GM12864 (cell line): ENCODE measurements at regions not wholly inside any gene's neighbourhood (a gene's known extent, or its start where the extent isn't known, plus 50 kb on each side); places are given as distances from the start of the nearest gene placed in this dataset.

Experiments used
- DNase-seq: peaks from one replicate; pipeline ENCODE4 v3.0.0-alpha.2; 2011; ENCODE audit warnings: low read depth
- H3K4me3 ChIP-seq: 2 replicates; pipeline ENCODE4 v1.5.1; 2011; ENCODE audit warnings: mild to moderate bottlenecking, low read depth, low read length, control low read depth
- TF ChIP-seq, protein P1 (sequence below): IDR thresholded peaks from 2 replicates; pipeline ENCODE4 v1.5.1; 2011; ENCODE audit warnings: low read depth, mild to moderate bottlenecking, moderate library complexity, low read length, control low read depth, inconsistent platforms; ENCODE audit errors: missing control alignments

DNA sequence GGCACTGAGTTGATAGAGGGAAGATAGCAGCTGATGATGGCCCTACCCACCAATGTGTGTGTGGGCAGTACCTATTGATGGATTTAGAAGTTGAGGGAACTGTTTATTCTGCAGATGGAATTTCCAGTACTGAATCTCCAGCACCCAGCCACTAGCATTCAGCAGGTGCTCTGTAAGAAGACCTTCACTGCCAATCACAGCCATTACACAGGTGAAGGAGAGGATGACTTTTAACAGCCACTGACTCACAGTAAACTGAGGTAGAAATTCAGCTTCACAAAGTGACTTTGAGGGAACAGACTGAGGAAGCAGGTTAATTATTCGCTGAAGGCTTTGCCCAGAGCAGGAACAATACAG is 107.8 kb downstream of the GGTLC2 start:
- DNase-seq = no peak
- TF ChIP-seq, protein P1, sequence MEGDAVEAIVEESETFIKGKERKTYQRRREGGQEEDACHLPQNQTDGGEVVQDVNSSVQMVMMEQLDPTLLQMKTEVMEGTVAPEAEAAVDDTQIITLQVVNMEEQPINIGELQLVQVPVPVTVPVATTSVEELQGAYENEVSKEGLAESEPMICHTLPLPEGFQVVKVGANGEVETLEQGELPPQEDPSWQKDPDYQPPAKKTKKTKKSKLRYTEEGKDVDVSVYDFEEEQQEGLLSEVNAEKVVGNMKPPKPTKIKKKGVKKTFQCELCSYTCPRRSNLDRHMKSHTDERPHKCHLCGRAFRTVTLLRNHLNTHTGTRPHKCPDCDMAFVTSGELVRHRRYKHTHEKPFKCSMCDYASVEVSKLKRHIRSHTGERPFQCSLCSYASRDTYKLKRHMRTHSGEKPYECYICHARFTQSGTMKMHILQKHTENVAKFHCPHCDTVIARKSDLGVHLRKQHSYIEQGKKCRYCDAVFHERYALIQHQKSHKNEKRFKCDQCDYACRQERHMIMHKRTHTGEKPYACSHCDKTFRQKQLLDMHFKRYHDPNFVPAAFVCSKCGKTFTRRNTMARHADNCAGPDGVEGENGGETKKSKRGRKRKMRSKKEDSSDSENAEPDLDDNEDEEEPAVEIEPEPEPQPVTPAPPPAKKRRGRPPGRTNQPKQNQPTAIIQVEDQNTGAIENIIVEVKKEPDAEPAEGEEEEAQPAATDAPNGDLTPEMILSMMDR = no peak

DNA sequence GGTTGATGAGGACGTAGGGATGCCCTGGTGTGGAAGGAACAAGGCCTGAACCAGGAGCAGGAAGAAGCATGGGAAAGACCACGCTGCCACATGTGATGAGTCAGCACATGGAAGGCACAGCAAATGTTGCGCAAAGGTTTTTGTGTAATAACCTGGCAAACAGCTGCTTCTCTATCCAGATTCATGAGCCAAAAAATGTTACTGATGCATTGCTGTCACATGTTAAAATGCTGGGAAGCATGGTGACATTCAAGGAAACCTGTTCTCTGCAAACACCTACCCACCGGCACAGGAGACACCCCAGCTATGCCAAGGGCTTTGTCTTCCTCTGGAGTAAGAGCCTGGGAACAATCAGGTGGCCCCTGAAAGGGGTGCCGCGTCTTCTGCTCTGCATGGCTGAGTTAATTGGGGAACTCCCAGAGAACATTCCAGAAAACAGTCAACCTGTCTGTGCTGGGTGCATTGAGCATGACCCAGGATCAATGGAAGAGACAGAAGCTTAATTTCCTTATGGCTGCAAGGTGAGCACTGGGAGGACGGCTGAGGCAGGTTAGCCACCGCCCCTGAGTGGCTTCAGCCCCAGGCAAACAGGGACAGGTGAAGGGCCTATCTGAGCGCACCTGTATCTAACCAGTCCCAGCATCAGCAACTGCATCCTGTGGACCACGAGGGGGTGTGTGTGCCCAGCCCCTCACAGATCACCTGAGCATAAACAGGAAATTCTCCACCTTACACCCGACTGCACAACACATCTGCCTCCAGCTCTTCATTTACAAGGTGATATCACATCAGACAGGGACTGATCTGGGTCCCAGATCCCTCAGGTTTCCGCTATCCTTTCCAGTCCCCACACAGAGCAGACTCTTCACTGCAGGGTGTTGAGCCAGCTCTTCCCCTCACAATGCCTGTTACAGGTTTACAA is 108.4 kb downstream of the GGTLC2 start:
- TF ChIP-seq, protein P1 = no peak
- no peak overlapping the region for H3K4me3 ChIP-seq
- DNase-seq = no peak

More for the DNA sequence above, 107.8 kb downstream of the GGTLC2 start:
- H3K4me3 ChIP-seq = no peak overlapping the region

DNA sequence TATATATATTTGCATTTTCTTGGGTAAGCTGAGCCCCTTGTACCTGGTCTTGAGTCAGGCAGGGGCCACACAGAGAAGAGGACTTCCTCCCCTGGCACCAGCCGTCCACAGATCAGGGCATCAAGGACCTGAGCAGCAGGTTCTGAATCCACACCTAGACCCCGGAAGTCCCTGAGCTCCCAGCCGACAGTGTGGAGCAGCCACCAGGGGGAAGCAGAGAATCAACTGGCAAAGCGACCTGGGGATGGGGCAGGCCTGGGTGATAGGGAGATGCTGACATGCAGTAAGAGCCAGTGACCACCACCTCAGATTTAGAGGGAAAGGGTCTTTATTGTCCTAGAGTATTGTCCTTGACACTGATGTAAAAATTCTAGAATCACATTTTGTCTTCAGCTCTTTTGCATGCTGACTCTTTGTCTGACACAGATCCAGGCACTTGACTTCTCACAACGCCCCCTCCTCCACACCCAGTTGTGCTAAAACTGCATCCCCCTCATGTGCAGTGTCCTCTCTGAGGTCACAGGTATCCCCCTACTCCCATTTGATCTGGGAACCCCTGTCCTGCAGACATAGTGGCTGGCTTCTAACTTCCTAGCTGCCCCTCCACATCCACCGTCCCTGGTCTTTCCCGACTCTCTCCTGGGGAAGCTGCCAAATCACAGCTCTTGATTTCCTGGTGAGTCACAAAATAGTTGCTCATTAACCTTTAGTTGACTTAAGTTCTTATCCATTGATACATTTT is 109.3 kb downstream of the GGTLC2 start:
- DNase-seq = peak; percentile 34
- H3K4me3 ChIP-seq = no peak overlapping the region
- TF ChIP-seq, protein P1 = peak; percentile 93

DNA sequence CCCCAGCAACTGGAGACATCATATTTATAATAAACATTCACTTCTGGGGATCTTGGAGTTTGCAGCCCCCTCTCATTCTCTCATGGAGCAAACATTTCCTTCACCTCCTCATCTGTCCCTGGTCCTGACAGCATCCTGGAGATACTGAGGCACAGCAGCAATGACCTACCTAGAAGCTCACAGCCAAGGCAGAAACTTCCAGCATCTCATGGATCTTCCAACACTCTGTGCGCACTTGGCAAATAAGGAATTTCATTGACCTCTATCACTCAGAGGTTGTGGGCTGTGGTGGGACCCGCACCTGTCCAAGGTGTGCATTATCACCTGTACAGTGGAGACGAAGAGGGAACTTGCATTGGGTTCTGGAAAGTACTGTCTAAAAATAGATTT is 109.8 kb downstream of the GGTLC2 start:
- TF ChIP-seq, protein P1 = no peak

DNA sequence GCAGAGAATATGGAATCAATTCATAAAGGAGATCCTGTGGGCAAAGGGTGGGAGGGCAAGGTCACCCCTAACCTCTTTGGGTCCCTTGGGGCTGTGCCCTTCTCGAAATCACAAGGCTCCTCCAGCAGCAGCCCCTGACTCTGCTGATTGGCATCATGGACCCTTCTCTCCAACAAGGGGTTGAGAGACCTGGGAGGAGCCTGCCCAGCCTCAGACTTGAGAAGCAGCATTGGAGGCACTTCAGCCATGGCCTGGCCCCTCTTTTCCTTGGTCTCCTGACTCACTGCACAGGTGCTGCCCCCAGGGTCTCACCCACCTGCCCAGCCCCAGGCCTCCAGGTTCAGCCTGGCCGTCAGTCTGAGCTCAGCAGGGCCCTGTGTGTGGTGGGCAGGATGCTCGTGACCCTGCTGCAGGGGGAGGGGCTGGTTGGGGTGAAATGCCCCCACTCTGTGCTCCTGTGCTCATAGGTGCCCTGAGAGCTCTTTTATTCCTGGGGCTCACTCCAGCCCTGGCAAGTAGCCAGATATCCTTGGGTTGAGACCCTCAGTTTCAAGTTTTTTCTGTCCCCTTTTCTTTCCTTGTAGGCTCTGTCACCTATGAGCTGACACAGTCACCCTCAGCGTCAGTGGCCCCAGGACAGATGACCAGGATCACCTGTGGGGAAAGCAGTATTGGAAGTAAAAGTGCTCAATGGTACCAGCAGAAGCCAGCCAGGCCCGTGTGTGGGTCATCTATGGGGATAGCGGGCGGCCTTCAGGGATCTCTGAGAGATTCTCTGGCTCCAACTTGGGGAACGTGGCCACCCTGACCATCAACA is 110.8 kb downstream of the GGTLC2 start:
- no peak for DNase-seq
- H3K4me3 ChIP-seq = no peak overlapping the region
- TF ChIP-seq, protein P1 = no peak

More for the DNA sequence above, 109.8 kb downstream of the GGTLC2 start:
- no peak overlapping the region for H3K4me3 ChIP-seq
- DNase-seq = no peak

DNA sequence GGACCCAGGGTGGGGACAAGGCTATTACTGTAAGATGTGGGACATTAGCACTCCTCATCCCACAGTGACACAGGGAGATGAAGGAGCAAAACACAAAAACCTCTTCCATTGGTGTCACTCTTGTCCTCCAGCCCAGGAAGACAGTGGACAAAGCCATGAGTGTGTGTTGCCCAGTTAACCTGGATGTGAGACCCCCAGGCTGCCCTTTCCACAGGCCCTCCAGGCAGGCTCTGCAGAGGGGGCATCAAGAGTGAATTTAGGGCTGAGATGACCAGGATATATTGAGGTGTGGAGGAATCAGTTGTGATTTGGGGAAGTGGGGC is 111.3 kb downstream of the GGTLC2 start:
- TF ChIP-seq, protein P1 = no peak
- no peak for DNase-seq
- H3K4me3 ChIP-seq = no peak overlapping the region
